ENCODE measurements at regions not wholly inside any gene's neighbourhood (a gene's known extent, or its start where the extent isn't known, plus 50 kb on each side); places are given as distances from the start of the nearest gene placed in this dataset.

- Histone ChIP-seq H3K4me2 (ENCODE audit: insufficient read depth, low read length) (no peak overlapping the region), H3K9me1 (replicated peaks; ENCODE audit: control insufficient read depth, extremely low read depth, insufficient read depth, low read length) (no peaks in the 10 kb centered on the region), H3K9me3 (replicated peaks; ENCODE audit: control insufficient read depth, insufficient read depth, low read length) (peaks cover 2% of the 10 kb centered on the region), H3K9ac (replicated peaks; ENCODE audit: extremely low read depth, insufficient read depth, low read length) (no peak overlapping the region), H3K36me3 (ENCODE audit: control insufficient read depth in 2 of 2, extremely low read depth in 1 of 2, insufficient read depth in 2 of 2, low read length in 2 of 2) (no peaks in the 10 kb centered on the region), H2AFZ (ENCODE audit: low read depth, low read length) (no peak overlapping the region), H4K20me1 (replicated peaks; ENCODE audit: control insufficient read depth, extremely low read depth, insufficient read depth, low read length) (no peaks in the 10 kb centered on the region), H3K4me1 (ENCODE audit: control insufficient read depth, extremely low read depth, insufficient read depth, low read length) (no peaks in the 10 kb centered on the region), H3K27ac (ENCODE audit: insufficient read depth, low read depth, low read length) (no peak overlapping the region), H3K4me3 (replicated peaks in 1 of 3; ENCODE audit: insufficient read depth in 1 of 3, low read depth in 1 of 3, low read length in 3 of 3) (no peak overlapping the region), H3K27me3 (ENCODE audit: control insufficient read depth in 2 of 2, insufficient read depth in 2 of 2, low read length in 2 of 2) (no peaks in the 10 kb centered on the region), H3K79me2 (ENCODE audit: control insufficient read depth, insufficient read depth, low read length) (no peaks in the 10 kb centered on the region)
- CTCF ChIA-PET, result no interaction called here
- FAIRE-seq (no peak), DNase-seq (ENCODE audit: low read depth, low spot score) (no peak)
- dilution Hi-C loops (cut with MboI; ENCODE audit: extremely low pct_ligation_motif_present, low sequenced_read_pairs), result no loop called here
- POLR2A ChIA-PET, result no interaction called here
- intact Hi-C loops (cut with micrococcal nuclease), result no loop called here
- BruUV-seq (replicated peaks), result no TSS peak
- TF ChIP-seq POLR2A (IDR thresholded peaks at IDR 0.05; ENCODE audit: low read depth, low read length) (no peak), JUN (IDR thresholded peaks at IDR 0.05; ENCODE audit: borderline replicate concordance, insufficient read depth, insufficient read length, low read depth) (no peak), FOS (IDR thresholded peaks at IDR 0.05; ENCODE audit: borderline replicate concordance, insufficient read depth, low read length) (no peak), MAX (IDR thresholded peaks at IDR 0.05; ENCODE audit: insufficient read depth, insufficient read length) (no peak), GATA2 (IDR thresholded peaks at IDR 0.05; ENCODE audit: insufficient read depth, insufficient read length, low read depth, low read length) (no peak), EZH2 (IDR thresholded peaks at IDR 0.05; ENCODE audit: borderline replicate concordance, low read depth, low read length, severe bottlenecking) (no peak), POLR2AphosphoS5 (IDR thresholded peaks at IDR 0.05; ENCODE audit: insufficient read depth, low read depth, low read length) (no peak)
These were observed 1026.9 kb downstream of the LRFN5 start for GRCh38 chr14:42633504-42634095.

GRCh38 chr14:42629553-42629952 is 1022.9 kb downstream of the LRFN5 start:
- no peak overlapping the region for H3K9ac ChIP-seq (replicated peaks; ENCODE audit: extremely low read depth, insufficient read depth, low read length)
- no peaks in the 10 kb centered on the region for H4K20me1 ChIP-seq (replicated peaks; ENCODE audit: control insufficient read depth, extremely low read depth, insufficient read depth, low read length)
- H3K4me2 ChIP-seq (ENCODE audit: insufficient read depth, low read length), result no peak overlapping the region
- H3K9me1 ChIP-seq (replicated peaks; ENCODE audit: control insufficient read depth, extremely low read depth, insufficient read depth, low read length), result no peaks in the 10 kb centered on the region
- CTCF ChIA-PET, result no interaction called here
- no peak overlapping the region for H2AFZ ChIP-seq (ENCODE audit: low read depth, low read length)
- H3K36me3 ChIP-seq (ENCODE audit: control insufficient read depth in 2 of 2, extremely low read depth in 1 of 2, insufficient read depth in 2 of 2, low read length in 2 of 2), result no peaks in the 10 kb centered on the region
- no peaks in the 10 kb centered on the region for H3K4me1 ChIP-seq (ENCODE audit: control insufficient read depth, extremely low read depth, insufficient read depth, low read length)
- DNase-seq (ENCODE audit: low read depth, low spot score) (no peak), FAIRE-seq (no peak)
- no peaks in the 10 kb centered on the region for H3K79me2 ChIP-seq (ENCODE audit: control insufficient read depth, insufficient read depth, low read length)
- peaks cover 2% of the 10 kb centered on the region for H3K9me3 ChIP-seq (replicated peaks; ENCODE audit: control insufficient read depth, insufficient read depth, low read length)
- no peak overlapping the region for H3K4me3 ChIP-seq (replicated peaks in 1 of 3; ENCODE audit: insufficient read depth in 1 of 3, low read depth in 1 of 3, low read length in 3 of 3)
- intact Hi-C loops (cut with micrococcal nuclease), result no loop called here
- BruUV-seq (replicated peaks), result no TSS peak
- dilution Hi-C loops (cut with MboI; ENCODE audit: extremely low pct_ligation_motif_present, low sequenced_read_pairs), result no loop called here
- no peak for TF ChIP-seq JUN (IDR thresholded peaks at IDR 0.05; ENCODE audit: borderline replicate concordance, insufficient read depth, insufficient read length, low read depth)
- TF ChIP-seq MAX (IDR thresholded peaks at IDR 0.05; ENCODE audit: insufficient read depth, insufficient read length), result no peak
- TF ChIP-seq EZH2 (IDR thresholded peaks at IDR 0.05; ENCODE audit: borderline replicate concordance, low read depth, low read length, severe bottlenecking), result no peak
- TF ChIP-seq POLR2AphosphoS5 (IDR thresholded peaks at IDR 0.05; ENCODE audit: insufficient read depth, low read depth, low read length), result no peak
- TF ChIP-seq MYC (IDR thresholded peaks at IDR 0.05; ENCODE audit: low read depth, low read length), result no peak
- no peak for TF ChIP-seq FOS (IDR thresholded peaks at IDR 0.05; ENCODE audit: borderline replicate concordance, insufficient read depth, low read length)
- no peak for TF ChIP-seq GATA2 (IDR thresholded peaks at IDR 0.05; ENCODE audit: insufficient read depth, insufficient read length, low read depth, low read length)
- no peak for TF ChIP-seq POLR2A (IDR thresholded peaks at IDR 0.05; ENCODE audit: low read depth, low read length)
- TF ChIP-seq, protein P1, sequence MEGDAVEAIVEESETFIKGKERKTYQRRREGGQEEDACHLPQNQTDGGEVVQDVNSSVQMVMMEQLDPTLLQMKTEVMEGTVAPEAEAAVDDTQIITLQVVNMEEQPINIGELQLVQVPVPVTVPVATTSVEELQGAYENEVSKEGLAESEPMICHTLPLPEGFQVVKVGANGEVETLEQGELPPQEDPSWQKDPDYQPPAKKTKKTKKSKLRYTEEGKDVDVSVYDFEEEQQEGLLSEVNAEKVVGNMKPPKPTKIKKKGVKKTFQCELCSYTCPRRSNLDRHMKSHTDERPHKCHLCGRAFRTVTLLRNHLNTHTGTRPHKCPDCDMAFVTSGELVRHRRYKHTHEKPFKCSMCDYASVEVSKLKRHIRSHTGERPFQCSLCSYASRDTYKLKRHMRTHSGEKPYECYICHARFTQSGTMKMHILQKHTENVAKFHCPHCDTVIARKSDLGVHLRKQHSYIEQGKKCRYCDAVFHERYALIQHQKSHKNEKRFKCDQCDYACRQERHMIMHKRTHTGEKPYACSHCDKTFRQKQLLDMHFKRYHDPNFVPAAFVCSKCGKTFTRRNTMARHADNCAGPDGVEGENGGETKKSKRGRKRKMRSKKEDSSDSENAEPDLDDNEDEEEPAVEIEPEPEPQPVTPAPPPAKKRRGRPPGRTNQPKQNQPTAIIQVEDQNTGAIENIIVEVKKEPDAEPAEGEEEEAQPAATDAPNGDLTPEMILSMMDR (IDR thresholded peaks at IDR 0.05; ENCODE audit: extremely low read depth in 1 of 2, insufficient read depth in 1 of 2, low read depth in 1 of 2, low read length in 2 of 2), result no peak
- H3K27me3 ChIP-seq (ENCODE audit: control insufficient read depth in 2 of 2, insufficient read depth in 2 of 2, low read length in 2 of 2), result no peaks in the 10 kb centered on the region
- H3K27ac ChIP-seq (ENCODE audit: insufficient read depth, low read depth, low read length), result no peak overlapping the region
- POLR2A ChIA-PET, result no interaction called here

Data from endothelial cell of umbilical vein (primary cell).